ENCODE measurements at regions not wholly inside any gene's neighbourhood (a gene's known extent, or its start where the extent isn't known, plus 50 kb on each side); places are given as distances from the start of the nearest gene placed in this dataset.

DNA sequence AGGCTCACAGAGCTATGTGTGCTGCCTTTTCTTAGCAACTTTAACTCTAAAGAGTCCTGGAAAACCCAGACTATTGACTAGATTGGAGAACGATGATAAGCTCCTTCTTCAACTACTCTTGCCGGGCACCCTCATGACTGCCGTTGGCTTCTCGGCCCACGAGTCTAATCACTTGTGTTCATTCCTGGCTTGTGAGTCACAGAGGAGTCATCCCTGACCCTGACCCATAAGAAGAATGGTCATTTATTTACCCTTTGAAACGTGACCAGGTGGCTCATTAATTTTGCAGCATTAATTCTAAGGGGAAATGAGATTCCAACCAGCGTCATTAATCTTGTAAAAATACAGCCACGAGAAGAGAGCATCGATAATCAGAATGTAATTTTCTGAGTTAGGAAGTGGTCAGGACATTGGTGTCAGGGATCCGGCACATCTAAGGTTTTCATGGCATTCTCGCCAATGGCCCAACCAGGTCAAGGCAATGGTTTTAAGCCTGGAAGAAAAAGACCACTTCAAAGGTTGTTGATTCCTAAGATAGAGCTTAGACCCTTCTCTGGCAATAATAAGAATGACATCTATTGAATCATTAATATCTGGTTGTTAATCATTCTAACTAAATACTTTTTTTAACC, 183.6 kb upstream of the RUNX1 start:
- DNase-seq: no peak
- TF ChIP-seq CTCF (IDR thresholded peaks at IDR 0.05) (no peak), POLR2A (IDR thresholded peaks at IDR 0.05) (no peak)
- Histone ChIP-seq H3K36me3 (no peaks in the 10 kb centered on the region), H3K4me3 (no peak overlapping the region), H3K4me1 (peaks cover 0 to 11% (median 0%) of the 10 kb centered on the region in 12 donors), H3K27me3 (no peaks in the 10 kb centered on the region), H3K9me3 (peaks cover 0 to 12% (median 0%) of the 10 kb centered on the region in 12 donors), H3K27ac (no peak overlapping the region)
- WGBS, 4 donors: 56 to 70% (median 59%) methylated on average over 11 of the region's 11 CpGs
- intact Hi-C loops (cut with DNase I): no loop called here
- ATAC-seq: peak in 1 of 4 donors; percentile 46

GRCh38 chr21:35231090-35231489, 182.0 kb upstream of the RUNX1 start:
- Histone ChIP-seq H3K27ac (no peak overlapping the region), H3K4me1 (peaks cover 0 to 25% (median 5%) of the 10 kb centered on the region in 12 donors), H3K36me3 (no peaks in the 10 kb centered on the region), H3K4me3 (no peak overlapping the region), H3K9me3 (peaks cover 0 to 8% (median 0%) of the 10 kb centered on the region in 12 donors), H3K27me3 (no peaks in the 10 kb centered on the region)
- intact Hi-C loops (cut with DNase I): no loop called here
- no peak for TF ChIP-seq CTCF (IDR thresholded peaks at IDR 0.05)
- DNase-seq (no peak), ATAC-seq (no peak)
- WGBS, 4 donors: 85 to 91% (median 89%) methylated on average over 2 of the region's 2 CpGs

GRCh38 chr21:35229290-35229689, 180.2 kb upstream of the RUNX1 start:
- ATAC-seq (no peak), DNase-seq (no peak)
- Histone ChIP-seq H3K27ac (no peak overlapping the region), H3K4me1 (peaks cover 0 to 25% (median 9%) of the 10 kb centered on the region in 12 donors), H3K27me3 (no peaks in the 10 kb centered on the region), H3K4me3 (no peak overlapping the region), H3K36me3 (no peaks in the 10 kb centered on the region), H3K9me3 (no peaks in the 10 kb centered on the region)
- intact Hi-C loops (cut with DNase I): no loop called here
- TF ChIP-seq CTCF (IDR thresholded peaks at IDR 0.05) (no peak), POLR2A (IDR thresholded peaks at IDR 0.05) (no peak)
- WGBS, 4 donors: 17 to 40% (median 27%) methylated on average over 3 of the region's 3 CpGs

DNA sequence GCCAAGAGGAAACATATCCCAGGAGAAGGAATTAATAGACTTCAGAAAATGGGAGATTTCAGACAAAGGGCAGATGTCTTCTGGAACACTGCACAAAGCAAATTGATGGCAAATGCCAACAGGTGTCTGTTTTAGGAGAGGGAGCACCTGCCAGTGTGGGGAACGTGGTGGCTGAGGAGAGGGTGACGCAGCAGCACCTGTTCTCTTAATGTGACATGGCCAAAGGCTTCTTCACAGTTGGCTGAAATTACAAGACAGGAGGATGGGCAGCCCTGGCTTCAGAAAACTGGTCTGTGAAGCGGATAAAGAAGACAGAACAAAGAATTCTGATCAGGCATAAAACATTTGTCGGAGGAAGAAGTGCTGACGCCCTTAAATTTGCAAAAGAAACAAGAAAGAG, 178.7 kb upstream of the RUNX1 start:
- Histone ChIP-seq H3K9me3 (no peaks in the 10 kb centered on the region), H3K27me3 (no peaks in the 10 kb centered on the region), H3K36me3 (no peaks in the 10 kb centered on the region), H3K4me3 (no peak overlapping the region), H3K4me1 (peaks cover 0 to 30% (median 9%) of the 10 kb centered on the region in 12 donors), H3K27ac (no peak overlapping the region)
- TF ChIP-seq CTCF (IDR thresholded peaks at IDR 0.05) (no peak), POLR2A (IDR thresholded peaks at IDR 0.05) (no peak)
- ATAC-seq (no peak), DNase-seq (no peak)
- intact Hi-C loops (cut with DNase I): no loop called here
- 79 to 90% (median 87%) methylated on average over 5 of the region's 5 CpGs for WGBS, 4 donors

All from heart left ventricle (tissue), 16 donors.